ENCODE measurements at regions not wholly inside any gene's neighbourhood (a gene's known extent, or its start where the extent isn't known, plus 50 kb on each side); places are given as distances from the start of the nearest gene placed in this dataset.

DNA sequence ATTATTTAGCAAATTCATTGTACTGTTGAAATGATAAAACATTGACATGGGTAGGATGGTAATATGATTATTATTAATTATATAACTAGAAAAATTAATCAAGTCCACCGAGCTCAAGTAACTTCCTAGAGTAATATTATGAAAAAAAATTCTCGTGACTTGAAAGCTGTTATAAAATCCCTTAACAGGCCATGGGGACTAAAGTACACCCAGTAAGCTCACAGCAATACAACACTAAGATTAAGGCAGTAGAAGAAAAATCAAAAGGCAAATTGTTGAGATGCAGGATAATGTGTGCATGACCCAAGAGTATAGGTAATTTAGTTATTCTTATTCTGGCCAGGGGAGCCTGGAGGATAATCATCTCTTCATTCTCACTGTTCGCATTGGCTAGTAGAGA lies 162.6 kb upstream of the LRIG3 start:
- no TSS peak for BruUV-seq (replicated peaks)
- Histone ChIP-seq H3K27me3 (replicated peaks; ENCODE audit: insufficient read depth, low read depth, low read length, poor library complexity) (no peaks in the 10 kb centered on the region), H3K4me3 (ENCODE audit: low read depth, low read length, poor library complexity, severe bottlenecking) (no peak overlapping the region), H3K9me3 (ENCODE audit: low read depth, low read length, poor library complexity, severe bottlenecking) (no peaks in the 10 kb centered on the region), H3K4me1 (ENCODE audit: insufficient read depth, low read length, poor library complexity, severe bottlenecking) (peaks cover 18% of the 10 kb centered on the region), H3K27ac (ENCODE audit: low read depth, low read length, poor library complexity, severe bottlenecking) (no peak overlapping the region), H3K36me3 (ENCODE audit: insufficient read depth, low read length, poor library complexity, severe bottlenecking) (no peaks in the 10 kb centered on the region)
- no peak for TF ChIP-seq EZH2 (IDR thresholded peaks at IDR 0.05; ENCODE audit: borderline replicate concordance, low read depth, low read length, poor library complexity, severe bottlenecking)
- TF ChIP-seq, protein P1, sequence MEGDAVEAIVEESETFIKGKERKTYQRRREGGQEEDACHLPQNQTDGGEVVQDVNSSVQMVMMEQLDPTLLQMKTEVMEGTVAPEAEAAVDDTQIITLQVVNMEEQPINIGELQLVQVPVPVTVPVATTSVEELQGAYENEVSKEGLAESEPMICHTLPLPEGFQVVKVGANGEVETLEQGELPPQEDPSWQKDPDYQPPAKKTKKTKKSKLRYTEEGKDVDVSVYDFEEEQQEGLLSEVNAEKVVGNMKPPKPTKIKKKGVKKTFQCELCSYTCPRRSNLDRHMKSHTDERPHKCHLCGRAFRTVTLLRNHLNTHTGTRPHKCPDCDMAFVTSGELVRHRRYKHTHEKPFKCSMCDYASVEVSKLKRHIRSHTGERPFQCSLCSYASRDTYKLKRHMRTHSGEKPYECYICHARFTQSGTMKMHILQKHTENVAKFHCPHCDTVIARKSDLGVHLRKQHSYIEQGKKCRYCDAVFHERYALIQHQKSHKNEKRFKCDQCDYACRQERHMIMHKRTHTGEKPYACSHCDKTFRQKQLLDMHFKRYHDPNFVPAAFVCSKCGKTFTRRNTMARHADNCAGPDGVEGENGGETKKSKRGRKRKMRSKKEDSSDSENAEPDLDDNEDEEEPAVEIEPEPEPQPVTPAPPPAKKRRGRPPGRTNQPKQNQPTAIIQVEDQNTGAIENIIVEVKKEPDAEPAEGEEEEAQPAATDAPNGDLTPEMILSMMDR (conservative IDR thresholded peaks at IDR 0.05; ENCODE audit: low read depth, low read length): no peak
- ChIA-PET POLR2A (ENCODE audit: low non-redundant PET) (no interaction called here), CTCF (no interaction called here)
- intact Hi-C loops (cut with micrococcal nuclease; ENCODE audit: unreplicated experiment): loop anchor here (10.0 kb wide), 1 partner anchor 248 kb away; no protein-coding TSS in a partner anchor
- no peak for DNase-seq (ENCODE audit: low spot score)

DNA sequence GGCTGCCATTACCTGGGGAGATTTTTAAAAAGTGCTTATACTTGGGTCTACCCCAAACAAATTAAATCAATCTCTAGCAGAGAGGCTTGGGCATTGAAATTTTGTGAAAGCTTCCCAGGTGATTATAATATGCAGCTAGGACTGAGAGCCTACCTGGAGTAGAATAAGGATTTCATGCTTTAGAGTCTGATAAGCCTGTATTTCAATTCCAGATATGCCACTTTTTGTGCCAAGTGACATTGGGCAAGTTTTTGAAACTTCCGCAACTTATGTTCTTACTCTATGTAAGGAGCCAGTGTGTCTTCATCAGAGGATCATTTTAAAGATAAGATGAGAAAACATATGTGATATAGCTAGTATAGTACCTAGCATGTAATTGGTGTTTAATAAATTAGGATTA lies 159.8 kb upstream of the LRIG3 start:
- no peak for DNase-seq (ENCODE audit: low spot score)
- Histone ChIP-seq H3K27me3 (replicated peaks; ENCODE audit: insufficient read depth, low read depth, low read length, poor library complexity) (no peaks in the 10 kb centered on the region), H3K4me1 (ENCODE audit: insufficient read depth, low read length, poor library complexity, severe bottlenecking) (peaks cover 11% of the 10 kb centered on the region), H3K9me3 (ENCODE audit: low read depth, low read length, poor library complexity, severe bottlenecking) (no peaks in the 10 kb centered on the region), H3K36me3 (ENCODE audit: insufficient read depth, low read length, poor library complexity, severe bottlenecking) (no peaks in the 10 kb centered on the region), H3K4me3 (ENCODE audit: low read depth, low read length, poor library complexity, severe bottlenecking) (no peak overlapping the region), H3K27ac (ENCODE audit: low read depth, low read length, poor library complexity, severe bottlenecking) (no peak overlapping the region)
- intact Hi-C loops (cut with micrococcal nuclease; ENCODE audit: unreplicated experiment): loop anchor here (10.0 kb wide), 1 partner anchor 245 kb away; no protein-coding TSS in a partner anchor
- ChIA-PET CTCF (no interaction called here), POLR2A (ENCODE audit: low non-redundant PET) (interaction anchor here (0.7 kb wide), 1 partner anchor 10 kb away, joined by 3 read pairs; no protein-coding TSS in a partner anchor)
- BruUV-seq (replicated peaks): no TSS peak
- TF ChIP-seq, protein P1 (conservative IDR thresholded peaks at IDR 0.05; ENCODE audit: low read depth, low read length): no peak
- no peak for TF ChIP-seq EZH2 (IDR thresholded peaks at IDR 0.05; ENCODE audit: borderline replicate concordance, low read depth, low read length, poor library complexity, severe bottlenecking)

DNA sequence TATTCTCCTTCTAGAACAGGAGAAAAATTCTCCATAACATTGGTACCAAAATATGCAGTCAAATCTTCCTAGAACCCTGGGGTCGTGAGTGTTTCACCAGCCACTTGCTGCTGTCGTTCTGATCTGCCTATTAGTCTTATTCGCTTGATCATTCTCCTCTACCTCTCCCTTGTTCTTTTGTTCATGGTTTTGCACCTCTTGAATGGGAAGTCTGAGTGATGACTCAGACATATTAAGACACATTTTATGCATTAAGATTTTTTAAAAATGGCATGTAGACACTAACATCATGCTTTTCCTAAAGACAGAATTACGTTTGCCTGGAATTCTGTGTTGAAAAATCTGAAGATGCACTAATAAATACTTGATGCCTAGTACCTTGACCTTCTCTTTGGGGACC lies 159.2 kb upstream of the LRIG3 start:
- Histone ChIP-seq H3K27ac (ENCODE audit: low read depth, low read length, poor library complexity, severe bottlenecking) (no peak overlapping the region), H3K9me3 (ENCODE audit: low read depth, low read length, poor library complexity, severe bottlenecking) (no peaks in the 10 kb centered on the region), H3K4me3 (ENCODE audit: low read depth, low read length, poor library complexity, severe bottlenecking) (no peak overlapping the region), H3K36me3 (ENCODE audit: insufficient read depth, low read length, poor library complexity, severe bottlenecking) (no peaks in the 10 kb centered on the region), H3K4me1 (ENCODE audit: insufficient read depth, low read length, poor library complexity, severe bottlenecking) (peaks cover 6% of the 10 kb centered on the region), H3K27me3 (replicated peaks; ENCODE audit: insufficient read depth, low read depth, low read length, poor library complexity) (no peaks in the 10 kb centered on the region)
- ChIA-PET CTCF (no interaction called here), POLR2A (ENCODE audit: low non-redundant PET) (interaction anchor here (0.7 kb wide), 1 partner anchor 9 kb away, joined by 3 read pairs; no protein-coding TSS in a partner anchor)
- intact Hi-C loops (cut with micrococcal nuclease; ENCODE audit: unreplicated experiment): no loop called here
- TF ChIP-seq, protein P1 (conservative IDR thresholded peaks at IDR 0.05; ENCODE audit: low read depth, low read length): no peak
- TF ChIP-seq EZH2 (IDR thresholded peaks at IDR 0.05; ENCODE audit: borderline replicate concordance, low read depth, low read length, poor library complexity, severe bottlenecking): no peak
- no TSS peak for BruUV-seq (replicated peaks)
- no peak for DNase-seq (ENCODE audit: low spot score)
